ENCODE measurements at regions not wholly inside any gene's neighbourhood (a gene's known extent, or its start where the extent isn't known, plus 50 kb on each side); places are given as distances from the start of the nearest gene placed in this dataset.

- no peak overlapping the region for H3K4me3 ChIP-seq (ENCODE audit: low read depth in 1 of 3, low read length in 3 of 3)
- H3K9ac ChIP-seq (ENCODE audit: low read depth in 1 of 2, low read length in 2 of 2): no peak overlapping the region
- DNase-seq (ENCODE audit: low spot score): no peak
- TF ChIP-seq REST (IDR thresholded peaks at IDR 0.05) (peak; percentile 49), JUND (IDR thresholded peaks at IDR 0.05) (peak; percentile 40 to 87), SP1 (IDR thresholded peaks at IDR 0.05) (peak; percentile 81), HNF4A (conservative IDR thresholded peaks at IDR 0.05) (peak; percentile 57 to 78), TAF1 (conservative IDR thresholded peaks at IDR 0.05) (no peak), ATF3 (IDR thresholded peaks at IDR 0.05) (no peak), EGR1 (IDR thresholded peaks at IDR 0.05; ENCODE audit: low read depth in 2 of 2) (peak in 1 of 2 donors; percentile 57), RAD21 (IDR thresholded peaks at IDR 0.05) (peak; percentile 46 to 48), MAX (IDR thresholded peaks at IDR 0.05) (peak; percentile 86), GABPA (IDR thresholded peaks at IDR 0.05 in 1 of 2, conservative IDR thresholded peaks at IDR 0.05 in 1 of 2) (peak in 1 of 2 donors; percentile 38), YY1 (IDR thresholded peaks at IDR 0.05) (peak; percentile 66), ZBTB33 (IDR thresholded peaks at IDR 0.05) (peak; percentile 86), FOXA2 (IDR thresholded peaks at IDR 0.05) (peak; percentile 95), HNF4G (IDR thresholded peaks at IDR 0.05) (no peak), RXRA (IDR thresholded peaks at IDR 0.05) (peak; percentile 55 to 86), FOXA1 (IDR thresholded peaks at IDR 0.05) (peak; percentile 98)
- TF ChIP-seq, protein P1, sequence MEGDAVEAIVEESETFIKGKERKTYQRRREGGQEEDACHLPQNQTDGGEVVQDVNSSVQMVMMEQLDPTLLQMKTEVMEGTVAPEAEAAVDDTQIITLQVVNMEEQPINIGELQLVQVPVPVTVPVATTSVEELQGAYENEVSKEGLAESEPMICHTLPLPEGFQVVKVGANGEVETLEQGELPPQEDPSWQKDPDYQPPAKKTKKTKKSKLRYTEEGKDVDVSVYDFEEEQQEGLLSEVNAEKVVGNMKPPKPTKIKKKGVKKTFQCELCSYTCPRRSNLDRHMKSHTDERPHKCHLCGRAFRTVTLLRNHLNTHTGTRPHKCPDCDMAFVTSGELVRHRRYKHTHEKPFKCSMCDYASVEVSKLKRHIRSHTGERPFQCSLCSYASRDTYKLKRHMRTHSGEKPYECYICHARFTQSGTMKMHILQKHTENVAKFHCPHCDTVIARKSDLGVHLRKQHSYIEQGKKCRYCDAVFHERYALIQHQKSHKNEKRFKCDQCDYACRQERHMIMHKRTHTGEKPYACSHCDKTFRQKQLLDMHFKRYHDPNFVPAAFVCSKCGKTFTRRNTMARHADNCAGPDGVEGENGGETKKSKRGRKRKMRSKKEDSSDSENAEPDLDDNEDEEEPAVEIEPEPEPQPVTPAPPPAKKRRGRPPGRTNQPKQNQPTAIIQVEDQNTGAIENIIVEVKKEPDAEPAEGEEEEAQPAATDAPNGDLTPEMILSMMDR (IDR thresholded peaks at IDR 0.05; ENCODE audit: low read depth, low read length, missing input control): no peak
- peaks cover 0 to 7% (median 6%) of the 10 kb centered on the region in 4 donors for H3K4me1 ChIP-seq (ENCODE audit: control insufficient read depth in 4 of 4, insufficient read depth in 4 of 4, low read length in 3 of 4)
- no peaks in the 10 kb centered on the region for H3K27me3 ChIP-seq (ENCODE audit: control insufficient read depth in 4 of 4, insufficient read depth in 4 of 4, low read length in 3 of 4)
- no peak overlapping the region for H3K27ac ChIP-seq (ENCODE audit: low read depth in 1 of 2, low read length in 2 of 2)
- no peaks in the 10 kb centered on the region for H3K9me3 ChIP-seq (ENCODE audit: control insufficient read depth in 4 of 4, low read length in 3 of 4)
- H3K36me3 ChIP-seq (ENCODE audit: control insufficient read depth in 4 of 4, insufficient read depth in 3 of 4, low read depth in 1 of 4, low read length in 3 of 4): no peaks in the 10 kb centered on the region
- 22% methylated on average over 4 of the region's 4 CpGs for WGBS
Measured at GRCh38 chr11:59025097-59025496, 61.0 kb upstream of the GLYATL1B start.
